Fibroblast of lung (primary cell): ENCODE measurements at regions not wholly inside any gene's neighbourhood (a gene's known extent, or its start where the extent isn't known, plus 50 kb on each side); places are given as distances from the start of the nearest gene placed in this dataset.

Experiments used
- CTCF ChIP-seq, 2 donors: IDR thresholded peaks in 1 of 2; conservative IDR thresholded peaks in 1 of 2; 1 replicate in 1 of 2; 2 replicates in 1 of 2; pipeline ENCODE4 v1.5.1; 2011 to 2012; ENCODE audit warnings: low read length in 2 of 2, control low read depth in 1 of 2, inconsistent platforms in 1 of 2, low read depth in 1 of 2, mild to moderate bottlenecking in 1 of 2
- EZH2 ChIP-seq: IDR thresholded peaks from 2 replicates; pipeline ENCODE4 v1.5.1; 2012; ENCODE audit warnings: low read length, control low read depth, mild to moderate bottlenecking; ENCODE audit errors: missing control alignments

- TF ChIP-seq CTCF (conservative IDR thresholded peaks at IDR 0.05 in 1 of 2, IDR thresholded peaks at IDR 0.05 in 1 of 2; ENCODE audit: low read depth in 1 of 2, low read length in 2 of 2): no peak
- TF ChIP-seq EZH2: no peak
Observed at GRCh38 chr13:53159431-53159830, 130.8 kb downstream of the OLFM4 start.
